Spleen (tissue), 7 donors: ENCODE measurements at regions not wholly inside any gene's neighbourhood (a gene's known extent, or its start where the extent isn't known, plus 50 kb on each side); places are given as distances from the start of the nearest gene placed in this dataset.

Experiments
- CTCF ChIP-seq, 11 experiments: fragments of 200-600 bp in 7 of 11; fragments of 450-650 bp in 4 of 11; sonication (generic) in 4 of 11; IDR thresholded peaks in 8 of 11; conservative IDR thresholded peaks in 3 of 11; 1 replicate in 7 of 11; 2 replicates in 4 of 11; pipeline versions ENCODE4 v1.4.0 to v1.8.0; 2016 to 2021; ENCODE audit warnings: antibody characterized with exemption in 11 of 11, inconsistent platforms in 4 of 11, mild to moderate bottlenecking in 1 of 11
- POLR2A ChIP-seq, 3 donors: fragments of 450-650 bp; IDR thresholded peaks; one replicate each; pipeline ENCODE4 v1.5.1; 2017; ENCODE audit warnings: antibody characterized with exemption in 3 of 3, mild to moderate bottlenecking in 1 of 3
- donor health status: DM: no; HTN: no; CAD: no; lungs with moderate emphysema.
- donor health status: DM: no; HTN: no; CAD: no.
- donor health status: DM: no; HTN: no; CAD: no.

GRCh38 chr7:131899271-131900030 lies 343.0 kb upstream of the PODXL start:
- TF ChIP-seq POLR2A (IDR thresholded peaks at IDR 0.05) (no peak), CTCF (IDR thresholded peaks at IDR 0.05 in 8 of 11, conservative IDR thresholded peaks at IDR 0.05 in 3 of 11) (no peak)
